Fibroblast of lung (primary cell): ENCODE measurements at regions not wholly inside any gene's neighbourhood (a gene's known extent, or its start where the extent isn't known, plus 50 kb on each side); places are given as distances from the start of the nearest gene placed in this dataset.

Experiments used
- DNase-seq, 2 donors: peaks; one replicate each; pipeline versions ENCODE4 v3.0.0 to v3.0.0-alpha.2; 2010; ENCODE audit warnings: low read depth in 2 of 2
- H2AFZ ChIP-seq: 2 replicates; pipeline ENCODE4 v1.5.1; 2012; ENCODE audit warnings: low read length, control low read depth, inconsistent platforms
- H3K27ac ChIP-seq: 2 replicates; pipeline ENCODE4 v1.5.1; 2011; ENCODE audit warnings: low read length, control low read depth; ENCODE audit not compliant: insufficient read depth
- H3K27me3 ChIP-seq: 2 replicates; pipeline ENCODE4 v1.5.1; 2011; ENCODE audit warnings: mild to moderate bottlenecking, low read length; ENCODE audit not compliant: control insufficient read depth, insufficient read depth
- H3K36me3 ChIP-seq: 2 replicates; pipeline ENCODE4 v1.5.1; 2011; ENCODE audit warnings: low read length; ENCODE audit not compliant: control insufficient read depth, insufficient read depth
- H3K4me1 ChIP-seq: 2 replicates; pipeline ENCODE4 v1.5.1; 2011; ENCODE audit warnings: low read length; ENCODE audit not compliant: control insufficient read depth, insufficient read depth; ENCODE audit errors: extremely low read depth
- H3K4me2 ChIP-seq: 2 replicates; pipeline ENCODE4 v1.5.1; 2011; ENCODE audit warnings: low read length, control low read depth; ENCODE audit not compliant: insufficient read depth; ENCODE audit errors: extremely low read depth
- H3K4me3 ChIP-seq, 4 experiments: fragments of 200-600 bp in 1 of 4; sonication (generic) in 1 of 4; replicated peaks in 1 of 4; 2 replicates each; pipeline ENCODE4 v1.5.1; 2011 to 2016; ENCODE audit warnings: low read length in 4 of 4, low read depth in 3 of 4, mild to moderate bottlenecking in 3 of 4, control low read depth in 2 of 4, inconsistent platforms in 1 of 4, mixed read lengths in 1 of 4; ENCODE audit not compliant: insufficient read depth in 1 of 4; ENCODE audit errors: control extremely low read depth in 1 of 4
- H3K79me2 ChIP-seq: 2 replicates; pipeline ENCODE4 v1.5.1; 2012; ENCODE audit warnings: mild to moderate bottlenecking, low read length, inconsistent platforms; ENCODE audit not compliant: control insufficient read depth, insufficient read depth
- H3K9ac ChIP-seq: 2 replicates; pipeline ENCODE4 v1.5.1; 2011; ENCODE audit warnings: mild to moderate bottlenecking, low read length, control low read depth; ENCODE audit not compliant: insufficient read depth
- H3K9me3 ChIP-seq: 2 replicates; pipeline ENCODE4 v1.5.1; 2012; ENCODE audit warnings: low read depth, low read length; ENCODE audit not compliant: control insufficient read depth, insufficient read depth
- H4K20me1 ChIP-seq: 2 replicates; pipeline ENCODE4 v1.5.1; 2011; ENCODE audit warnings: low read length; ENCODE audit not compliant: control insufficient read depth, insufficient read depth; ENCODE audit errors: extremely low read depth
- CTCF ChIP-seq, 2 donors: IDR thresholded peaks in 1 of 2; conservative IDR thresholded peaks in 1 of 2; 1 replicate in 1 of 2; 2 replicates in 1 of 2; pipeline ENCODE4 v1.5.1; 2011 to 2012; ENCODE audit warnings: low read length in 2 of 2, control low read depth in 1 of 2, inconsistent platforms in 1 of 2, low read depth in 1 of 2, mild to moderate bottlenecking in 1 of 2
- EZH2 ChIP-seq: IDR thresholded peaks from 2 replicates; pipeline ENCODE4 v1.5.1; 2012; ENCODE audit warnings: low read length, control low read depth, mild to moderate bottlenecking; ENCODE audit errors: missing control alignments

GRCh38 chr6:147738516-147739162, 230.1 kb downstream of the SAMD5 start:
- no peaks in the 10 kb centered on the region for H3K9me3 ChIP-seq
- H3K4me2 ChIP-seq, result no peak overlapping the region
- no peak overlapping the region for H2AFZ ChIP-seq
- no peaks in the 10 kb centered on the region for H3K27me3 ChIP-seq
- peak; percentile 54 to 79 for DNase-seq
- TF ChIP-seq EZH2, result no peak
- TF ChIP-seq CTCF (conservative IDR thresholded peaks at IDR 0.05 in 1 of 2, IDR thresholded peaks at IDR 0.05 in 1 of 2; ENCODE audit: low read depth in 1 of 2, low read length in 2 of 2), result no peak
- H4K20me1 ChIP-seq, result no peaks in the 10 kb centered on the region
- no peak overlapping the region for H3K4me3 ChIP-seq
- no peaks in the 10 kb centered on the region for H3K4me1 ChIP-seq
- no peak overlapping the region for H3K27ac ChIP-seq
- no peaks in the 10 kb centered on the region for H3K36me3 ChIP-seq
- no peak overlapping the region for H3K9ac ChIP-seq
- H3K79me2 ChIP-seq, result no peaks in the 10 kb centered on the region

- no peaks in the 10 kb centered on the region for H4K20me1 ChIP-seq
- DNase-seq, result no peak
- no peak overlapping the region for H3K4me3 ChIP-seq
- H3K36me3 ChIP-seq, result no peaks in the 10 kb centered on the region
- no peak overlapping the region for H3K27ac ChIP-seq
- no peaks in the 10 kb centered on the region for H3K27me3 ChIP-seq
- no peak overlapping the region for H3K9ac ChIP-seq
- H2AFZ ChIP-seq, result no peak overlapping the region
- H3K79me2 ChIP-seq, result no peaks in the 10 kb centered on the region
- no peaks in the 10 kb centered on the region for H3K9me3 ChIP-seq
- no peaks in the 10 kb centered on the region for H3K4me1 ChIP-seq
- H3K4me2 ChIP-seq, result no peak overlapping the region
- TF ChIP-seq CTCF (conservative IDR thresholded peaks at IDR 0.05 in 1 of 2, IDR thresholded peaks at IDR 0.05 in 1 of 2; ENCODE audit: low read depth in 1 of 2, low read length in 2 of 2) (no peak), EZH2 (no peak)
These were observed 231.8 kb downstream of the SAMD5 start for GRCh38 chr6:147740326-147740725.

GRCh38 chr6:147740916-147741315, 232.4 kb downstream of the SAMD5 start:
- no peaks in the 10 kb centered on the region for H4K20me1 ChIP-seq
- no peaks in the 10 kb centered on the region for H3K27me3 ChIP-seq
- no peaks in the 10 kb centered on the region for H3K9me3 ChIP-seq
- H3K79me2 ChIP-seq, result no peaks in the 10 kb centered on the region
- no peaks in the 10 kb centered on the region for H3K4me1 ChIP-seq
- DNase-seq, result no peak
- H3K4me2 ChIP-seq, result no peak overlapping the region
- TF ChIP-seq EZH2 (no peak), CTCF (conservative IDR thresholded peaks at IDR 0.05 in 1 of 2, IDR thresholded peaks at IDR 0.05 in 1 of 2; ENCODE audit: low read depth in 1 of 2, low read length in 2 of 2) (no peak)
- H3K9ac ChIP-seq, result no peak overlapping the region
- no peak overlapping the region for H3K27ac ChIP-seq
- no peak overlapping the region for H2AFZ ChIP-seq
- no peaks in the 10 kb centered on the region for H3K36me3 ChIP-seq
- no peak overlapping the region for H3K4me3 ChIP-seq
